GM08714 (cell line): ENCODE measurements at regions not wholly inside any gene's neighbourhood (a gene's known extent, or its start where the extent isn't known, plus 50 kb on each side); places are given as distances from the start of the nearest gene placed in this dataset.

Source experiments
- H3K4me3 ChIP-seq: fragments of 200-500 bp; sonication (Bioruptor generic); 2 replicates; pipeline ENCODE4 v1.5.1; 2014; ENCODE audit warnings: mild to moderate bottlenecking, low read length, inconsistent platforms
- ZNF274 ChIP-seq: IDR thresholded peaks from 2 replicates; pipeline ENCODE4 v1.6.1; 2012; ENCODE audit warnings: mild to moderate bottlenecking, low read depth, low read length

DNA sequence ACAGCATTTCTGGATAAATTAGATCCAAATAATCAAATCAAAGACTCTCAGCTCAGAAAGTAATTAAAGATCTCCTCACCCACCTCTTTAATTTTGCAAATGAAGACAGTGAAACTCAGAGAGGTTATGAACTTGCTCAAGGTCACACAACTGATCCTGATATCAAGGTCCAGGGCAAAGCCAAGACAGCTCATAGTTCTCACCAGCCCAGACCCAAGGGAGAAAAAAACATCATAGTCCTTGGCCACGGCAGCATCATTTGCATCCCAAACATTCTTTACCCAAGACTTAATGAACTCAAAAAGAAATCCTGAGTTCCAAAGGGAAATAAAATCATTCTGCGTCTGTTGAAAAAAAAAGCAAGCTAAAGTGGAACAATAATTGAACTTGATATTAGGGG, 112.1 kb downstream of the DAD1 start:
- no peak for TF ChIP-seq ZNF274
- H3K4me3 ChIP-seq: no peak overlapping the region; the same call in 1 of the 2 replicates

GRCh38 chr14:22476005-22476751, 112.8 kb downstream of the DAD1 start:
- H3K4me3 ChIP-seq: no peak overlapping the region; the same call in 1 of the 2 replicates
- no peak for TF ChIP-seq ZNF274

- TF ChIP-seq ZNF274: no peak
- H3K4me3 ChIP-seq: peak overlapping the region; percentile 16; the same call in 1 of the 2 replicates
These were observed 113.6 kb downstream of the DAD1 start for GRCh38 chr14:22475381-22475780.

DNA sequence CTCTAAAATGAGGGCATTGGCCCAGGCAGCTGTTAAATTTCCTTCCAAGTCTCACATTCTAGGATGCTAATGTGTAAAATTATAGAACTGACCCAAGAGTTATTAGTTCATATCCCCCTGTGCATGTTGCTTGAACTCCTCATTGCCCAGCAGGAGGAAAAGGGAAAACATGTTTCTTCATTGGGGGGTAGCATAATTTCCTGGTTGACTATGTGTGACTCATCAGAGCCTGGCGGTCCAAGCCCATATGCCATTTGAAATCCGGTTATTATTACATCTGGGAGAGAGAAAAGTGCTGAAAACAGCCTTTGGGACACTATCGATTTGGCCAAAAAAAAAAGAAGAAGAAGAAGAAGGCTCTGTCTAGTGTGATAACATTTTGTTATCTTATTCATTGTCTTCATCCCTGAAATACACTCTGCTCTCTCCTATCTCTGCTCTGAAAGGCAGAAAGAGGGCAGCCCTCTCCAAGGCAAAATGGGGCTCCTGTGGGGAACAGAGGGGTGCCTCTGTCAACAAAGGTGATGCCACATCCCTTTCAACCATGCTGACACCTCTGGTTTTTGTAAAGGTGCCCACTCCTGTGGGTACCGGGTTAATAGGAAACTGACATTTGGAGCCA, 114.2 kb downstream of the DAD1 start:
- TF ChIP-seq ZNF274: no peak
- H3K4me3 ChIP-seq: peak overlapping the region; percentile 29; the same call in 1 of the 2 replicates

DNA sequence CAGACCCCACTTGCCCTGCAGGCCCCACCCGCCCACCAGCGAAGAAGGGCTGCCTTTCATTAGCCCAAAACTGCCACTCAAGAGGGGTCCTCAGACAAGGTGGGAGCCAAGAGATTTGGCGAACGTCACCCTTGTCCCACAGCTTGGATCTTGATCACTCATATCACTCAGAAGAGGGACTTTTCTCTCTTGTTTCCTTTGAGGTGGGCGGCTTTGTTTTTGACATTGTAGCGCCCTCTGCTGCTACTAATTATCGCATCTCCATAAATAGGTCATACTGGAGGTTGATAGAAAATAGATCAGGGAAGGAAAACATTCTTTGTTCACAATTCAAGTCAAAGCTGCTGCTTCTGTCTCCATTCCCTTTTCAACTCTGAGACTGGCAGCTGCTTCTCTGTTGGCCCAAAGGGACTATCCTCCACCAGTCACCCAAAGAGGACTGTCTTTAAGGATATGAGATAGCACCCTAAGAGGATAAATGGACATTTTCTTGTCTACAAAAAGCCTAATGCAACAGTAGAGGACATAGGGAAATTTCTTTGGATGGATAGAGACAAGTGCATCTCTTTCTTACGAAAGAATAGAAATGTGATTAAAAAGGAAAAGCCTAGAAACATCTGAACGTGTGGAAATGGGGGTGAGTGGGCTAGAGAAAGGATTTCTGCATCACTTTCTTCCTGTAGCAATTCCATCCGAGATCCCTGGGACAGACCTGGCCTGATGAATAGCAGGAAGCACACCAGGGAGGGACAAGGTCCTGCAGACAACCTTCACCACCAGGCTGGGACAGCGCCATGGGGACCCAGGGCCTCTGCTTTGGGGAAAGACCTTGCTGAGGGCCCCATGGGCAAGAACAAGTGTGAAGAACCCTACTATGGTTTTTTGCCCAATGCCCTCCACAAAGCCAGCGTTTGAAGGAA, 115.8 kb downstream of the DAD1 start:
- no peak overlapping the region for H3K4me3 ChIP-seq
- TF ChIP-seq ZNF274: no peak

GRCh38 chr14:22472466-22472865, 116.6 kb downstream of the DAD1 start:
- no peak for TF ChIP-seq ZNF274
- no peak overlapping the region for H3K4me3 ChIP-seq

DNA sequence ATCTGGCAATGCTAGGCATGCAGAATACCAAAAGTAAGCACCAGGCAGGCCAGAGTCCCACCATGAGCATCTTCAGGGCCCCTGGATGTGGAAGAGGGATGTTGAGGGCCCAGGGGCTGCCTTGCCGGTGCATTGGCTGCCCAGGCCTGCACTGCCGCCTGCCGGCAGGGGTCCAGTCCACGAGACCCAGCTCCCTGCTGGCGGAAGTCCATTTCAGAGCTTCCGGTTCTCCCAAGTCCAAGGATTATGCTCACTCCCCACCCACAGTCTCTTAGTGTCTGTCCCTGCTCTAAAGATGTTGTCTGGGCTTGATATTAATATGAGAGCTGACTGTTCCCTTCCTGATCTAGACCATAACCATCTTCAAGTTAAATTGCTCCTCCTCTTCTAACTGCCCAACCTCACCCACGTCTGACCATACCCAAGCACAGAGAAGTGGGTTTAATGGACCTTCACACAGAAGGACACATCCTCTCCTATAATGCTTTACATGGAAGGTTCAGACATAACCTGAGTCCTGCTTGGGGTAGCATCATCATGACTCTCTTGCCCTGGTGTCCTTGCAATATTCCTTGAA, 117.4 kb downstream of the DAD1 start:
- TF ChIP-seq ZNF274: no peak
- no peak overlapping the region for H3K4me3 ChIP-seq

- TF ChIP-seq ZNF274: no peak
These were observed 119.3 kb downstream of the DAD1 start for GRCh38 chr14:22469538-22470303.

DNA sequence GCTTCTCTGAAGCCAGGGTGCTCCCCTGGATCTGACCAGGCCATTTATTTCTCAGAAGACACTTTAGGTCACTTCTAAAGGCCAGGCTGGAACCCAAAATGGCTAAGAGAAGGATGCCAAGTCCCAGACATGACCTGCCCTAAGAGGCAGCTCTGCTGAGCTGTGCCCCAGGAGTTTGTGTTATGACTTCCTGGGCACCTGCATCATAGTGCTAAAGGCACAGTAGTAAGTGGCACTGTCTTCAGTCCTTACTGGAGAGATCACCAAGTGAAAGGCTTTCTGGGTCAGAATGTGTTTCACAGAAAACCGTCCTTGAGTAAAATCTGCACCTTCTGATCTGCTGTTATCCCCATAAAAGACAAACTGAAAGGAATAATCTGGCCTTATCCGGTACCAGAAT, 120.2 kb downstream of the DAD1 start:
- no peak for TF ChIP-seq ZNF274
- no peak overlapping the region for H3K4me3 ChIP-seq

More at GRCh38 chr14:22469538-22470303, 119.3 kb downstream of the DAD1 start:
- H3K4me3 ChIP-seq: no peak overlapping the region

GRCh38 chr14:22466491-22466890, 122.5 kb downstream of the DAD1 start:
- no peak for TF ChIP-seq ZNF274
- H3K4me3 ChIP-seq: no peak overlapping the region

- TF ChIP-seq ZNF274: no peak
- no peak overlapping the region for H3K4me3 ChIP-seq
These were observed 123.7 kb downstream of the DAD1 start for GRCh38 chr14:22465201-22465840.

GRCh38 chr14:22464422-22465142, 124.4 kb downstream of the DAD1 start:
- TF ChIP-seq ZNF274: no peak

More at GRCh38 chr14:22464422-22465142, 124.4 kb downstream of the DAD1 start:
- H3K4me3 ChIP-seq: peak overlapping the region; percentile 44; the same call in 1 of the 2 replicates
